ENCODE measurements at regions not wholly inside any gene's neighbourhood (a gene's known extent, or its start where the extent isn't known, plus 50 kb on each side); places are given as distances from the start of the nearest gene placed in this dataset.
"Not testable (repeated sequence)": the region's sequence is repeated elsewhere in the genome, so short reads cannot be mapped to it uniquely, and the experiment has no call there.

- Histone ChIP-seq H3K27me3 (no peaks in the 10 kb centered on the region), H3K4me1 (peaks cover 8% of the 10 kb centered on the region), H3K4me2 (peak overlapping the region; percentile 26; the same call in 1 of the 2 replicates), H3K27ac (no peak overlapping the region), H3K9me3 (no peaks in the 10 kb centered on the region), H3K4me3 (no peak overlapping the region), H4K20me1 (no peaks in the 10 kb centered on the region), H3K9ac (no peak overlapping the region), H3K36me3 (no peaks in the 10 kb centered on the region)
- TF ChIP-seq Cebpa-rat (IDR thresholded peaks at IDR 0.05), result no peak
These were observed 735.7 kb upstream of the SLC8A1 start for GRCh38 chr2:41187376-41188122.

- Histone ChIP-seq H3K4me1 (no peaks in the 10 kb centered on the region), H4K20me1 (no peaks in the 10 kb centered on the region), H3K36me3 (no peaks in the 10 kb centered on the region), H3K27ac (no peak overlapping the region), H3K9me3 (no peaks in the 10 kb centered on the region), H3K4me3 (no peak overlapping the region), H3K9ac (no peak overlapping the region), H3K4me2 (no peak overlapping the region), H3K27me3 (no peaks in the 10 kb centered on the region)
- no peak for TF ChIP-seq Cebpa-rat (IDR thresholded peaks at IDR 0.05)
These were observed 742.3 kb upstream of the SLC8A1 start for GRCh38 chr2:41194230-41194629.

GRCh38 chr2:41197781-41198180 lies 745.9 kb upstream of the SLC8A1 start:
- Histone ChIP-seq H3K4me3 (no peak overlapping the region), H4K20me1 (no peaks in the 10 kb centered on the region), H3K27me3 (no peaks in the 10 kb centered on the region), H3K36me3 (no peaks in the 10 kb centered on the region), H3K9ac (no peak overlapping the region), H3K9me3 (no peaks in the 10 kb centered on the region), H3K4me2 (no peak overlapping the region), H3K27ac (no peak overlapping the region), H3K4me1 (no peaks in the 10 kb centered on the region)
- TF ChIP-seq Cebpa-rat (IDR thresholded peaks at IDR 0.05), result no peak

GRCh38 chr2:41199334-41199733 lies 747.4 kb upstream of the SLC8A1 start:
- no peak for TF ChIP-seq Cebpa-rat (IDR thresholded peaks at IDR 0.05)
- no peaks in the 10 kb centered on the region for H3K9me3 ChIP-seq
- no peak overlapping the region for H3K4me3 ChIP-seq
- H3K4me1 ChIP-seq, result no peaks in the 10 kb centered on the region
- no peak overlapping the region for H3K4me2 ChIP-seq
- no peak overlapping the region for H3K9ac ChIP-seq
- H3K36me3 ChIP-seq, result no peaks in the 10 kb centered on the region
- H3K27me3 ChIP-seq, result no peaks in the 10 kb centered on the region
- no peak overlapping the region for H3K27ac ChIP-seq
- no peaks in the 10 kb centered on the region for H4K20me1 ChIP-seq

- no peak overlapping the region for H3K27ac ChIP-seq
- H4K20me1 ChIP-seq, result no peaks in the 10 kb centered on the region
- no peaks in the 10 kb centered on the region for H3K27me3 ChIP-seq
- H3K4me1 ChIP-seq, result no peaks in the 10 kb centered on the region
- H3K4me3 ChIP-seq, result no peak overlapping the region
- H3K36me3 ChIP-seq, result no peaks in the 10 kb centered on the region
- no peak overlapping the region for H3K9ac ChIP-seq
- TF ChIP-seq Cebpa-rat (IDR thresholded peaks at IDR 0.05), result no peak
- no peaks in the 10 kb centered on the region for H3K9me3 ChIP-seq
- no peak overlapping the region for H3K4me2 ChIP-seq
These were observed 752.4 kb upstream of the SLC8A1 start for GRCh38 chr2:41204315-41204714.

- H3K36me3 ChIP-seq, result no peaks in the 10 kb centered on the region
- no peak overlapping the region for H3K27ac ChIP-seq
- no peak overlapping the region for H3K4me3 ChIP-seq
- H3K4me2 ChIP-seq, result no peak overlapping the region
- no peaks in the 10 kb centered on the region for H3K4me1 ChIP-seq
- no peaks in the 10 kb centered on the region for H3K9me3 ChIP-seq
- no peak overlapping the region for H3K9ac ChIP-seq
- no peak for TF ChIP-seq Cebpa-rat (IDR thresholded peaks at IDR 0.05)
- H3K27me3 ChIP-seq, result no peaks in the 10 kb centered on the region
- no peaks in the 10 kb centered on the region for H4K20me1 ChIP-seq
These were observed 754.1 kb upstream of the SLC8A1 start for GRCh38 chr2:41206004-41206403.

GRCh38 chr2:41207578-41207977 lies 755.7 kb upstream of the SLC8A1 start:
- Histone ChIP-seq H3K27me3 (no peaks in the 10 kb centered on the region), H3K9ac (no peak overlapping the region), H3K4me3 (no peak overlapping the region), H3K9me3 (no peaks in the 10 kb centered on the region), H3K4me2 (no peak overlapping the region), H3K27ac (no peak overlapping the region), H3K36me3 (no peaks in the 10 kb centered on the region), H4K20me1 (no peaks in the 10 kb centered on the region), H3K4me1 (no peaks in the 10 kb centered on the region)
- no peak for TF ChIP-seq Cebpa-rat (IDR thresholded peaks at IDR 0.05)

- H3K9me3 ChIP-seq, H3K4me1 ChIP-seq, H3K36me3 ChIP-seq, H3K27ac ChIP-seq, H3K4me3 ChIP-seq, H3K27me3 ChIP-seq, H4K20me1 ChIP-seq, H3K4me2 ChIP-seq, H3K9ac ChIP-seq: not testable (repeated sequence)
These were observed 758.1 kb upstream of the SLC8A1 start for GRCh38 chr2:41210030-41210429.

- Histone ChIP-seq H4K20me1 (no peaks in the 10 kb centered on the region), H3K9ac (no peak overlapping the region), H3K27me3 (no peaks in the 10 kb centered on the region), H3K4me1 (no peaks in the 10 kb centered on the region), H3K27ac (no peak overlapping the region), H3K4me2 (no peak overlapping the region), H3K4me3 (no peak overlapping the region), H3K9me3 (no peaks in the 10 kb centered on the region), H3K36me3 (no peaks in the 10 kb centered on the region)
- TF ChIP-seq Cebpa-rat (IDR thresholded peaks at IDR 0.05), result no peak
These were observed 765.1 kb upstream of the SLC8A1 start for GRCh38 chr2:41216978-41217377.

- H3K27ac ChIP-seq, result no peak overlapping the region
- no peaks in the 10 kb centered on the region for H3K4me1 ChIP-seq
- no peaks in the 10 kb centered on the region for H3K36me3 ChIP-seq
- no peak overlapping the region for H3K4me3 ChIP-seq
- no peaks in the 10 kb centered on the region for H4K20me1 ChIP-seq
- H3K27me3 ChIP-seq, result no peaks in the 10 kb centered on the region
- H3K9me3 ChIP-seq, result no peaks in the 10 kb centered on the region
- no peak overlapping the region for H3K9ac ChIP-seq
- no peak for TF ChIP-seq Cebpa-rat (IDR thresholded peaks at IDR 0.05)
- H3K4me2 ChIP-seq, result no peak overlapping the region
These were observed 770.7 kb upstream of the SLC8A1 start for GRCh38 chr2:41222593-41222992.

- Histone ChIP-seq H3K4me2 (no peak overlapping the region), H4K20me1 (no peaks in the 10 kb centered on the region), H3K9me3 (no peaks in the 10 kb centered on the region), H3K4me1 (no peaks in the 10 kb centered on the region), H3K36me3 (no peaks in the 10 kb centered on the region), H3K27me3 (no peaks in the 10 kb centered on the region), H3K9ac (no peak overlapping the region), H3K4me3 (no peak overlapping the region), H3K27ac (no peak overlapping the region)
- TF ChIP-seq Cebpa-rat (IDR thresholded peaks at IDR 0.05), result no peak
These were observed 782.2 kb upstream of the SLC8A1 start for GRCh38 chr2:41234093-41234492.
